Testis (tissue), 2 donors: ENCODE measurements at regions not wholly inside any gene's neighbourhood (a gene's known extent, or its start where the extent isn't known, plus 50 kb on each side); places are given as distances from the start of the nearest gene placed in this dataset.
A peak's percentile ranks its signal among the peaks of the same experiment; 100 is the strongest.

Experiments
- DNase-seq: peaks from one replicate; pipeline ENCODE4 v3.0.0-alpha.2; 2019
- H3K27ac ChIP-seq, 2 donors: fragments of 200-600 bp; sonication (generic); one replicate each; pipeline ENCODE4 v1.5.1; 2019
- H3K27me3 ChIP-seq: fragments of 200-600 bp; sonication (generic); one replicate; pipeline ENCODE4 v1.5.1; 2019
- H3K36me3 ChIP-seq: fragments of 200-600 bp; sonication (generic); one replicate; pipeline ENCODE4 v1.5.1; 2017; ENCODE audit warnings: low read depth; ENCODE audit errors: missing control alignments
- H3K4me1 ChIP-seq: fragments of 200-600 bp; sonication (generic); one replicate; pipeline ENCODE4 v1.5.1; 2019
- H3K4me3 ChIP-seq, 2 donors: fragments of 200-600 bp; sonication (generic); one replicate each; pipeline ENCODE4 v1.5.1; 2017 to 2019
- H3K9me3 ChIP-seq: fragments of 200-600 bp; sonication (generic); one replicate; pipeline ENCODE4 v1.5.1; 2017
- POLR2A ChIP-seq: fragments of 450-650 bp; IDR thresholded peaks from one replicate; pipeline ENCODE4 v1.6.1; 2017; ENCODE audit warnings: antibody characterized with exemption, mild to moderate bottlenecking, moderate library complexity
- WGBS, 2 donors: methylation state at CpG; one replicate each; pipeline ENCODE4 v1.1.5; 2018; 5-methylcytosine and 5-hydroxymethylcytosine counted together
- intact Hi-C: fragments of 100-400 bp; cut with DNase I; formaldehyde crosslinking; loops from one replicate; pipeline ENCODE4 v1.15.1; 2023; ENCODE audit warnings: low total_unique reads
- TF ChIP-seq, protein P1 (sequence below), 3 experiments: fragments of 450-650 bp in 2 of 3; fragments of 200-600 bp in 1 of 3; sonication (generic) in 1 of 3; IDR thresholded peaks; one replicate each; pipeline ENCODE4 v1.5.1; 2016 to 2019; ENCODE audit warnings: antibody characterized with exemption in 3 of 3, mild to moderate bottlenecking in 2 of 3, moderate library complexity in 1 of 3

DNA sequence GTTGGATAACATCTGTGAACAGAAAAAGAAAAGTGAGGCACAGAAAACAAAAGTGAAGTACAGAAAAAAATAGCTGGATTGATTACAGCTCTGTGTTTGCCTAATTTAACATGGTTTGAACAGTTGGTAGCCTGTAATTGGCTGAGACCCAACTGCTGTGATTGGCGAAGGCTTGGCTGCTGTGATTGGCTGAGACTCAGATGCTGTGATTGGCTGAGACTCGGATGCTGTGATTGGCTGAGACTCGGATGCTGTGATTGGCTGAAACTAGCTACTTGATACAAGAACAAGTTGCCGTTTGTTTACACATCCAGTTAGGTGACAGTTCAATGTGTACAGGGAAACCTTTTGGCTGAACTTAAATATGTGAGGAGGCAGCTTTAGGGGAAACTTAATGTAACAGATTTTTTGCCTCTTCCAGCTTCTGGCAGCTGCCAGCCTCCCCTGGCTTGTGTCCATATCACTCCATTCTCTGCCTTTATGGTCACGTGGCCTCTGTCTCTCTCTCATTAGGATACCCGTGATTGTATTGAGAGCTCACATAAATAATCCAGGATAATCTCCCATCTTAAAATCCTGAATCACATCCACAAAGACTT lies 223.4 kb upstream of the FOXA2 start:
- Histone ChIP-seq H3K36me3 (no peaks in the 10 kb centered on the region), H3K27ac (no peak overlapping the region), H3K9me3 (no peaks in the 10 kb centered on the region), H3K4me3 (no peak overlapping the region), H3K27me3 (no peaks in the 10 kb centered on the region), H3K4me1 (no peaks in the 10 kb centered on the region)
- intact Hi-C loops: no loop called here
- TF ChIP-seq POLR2A: no peak
- TF ChIP-seq, protein P1, sequence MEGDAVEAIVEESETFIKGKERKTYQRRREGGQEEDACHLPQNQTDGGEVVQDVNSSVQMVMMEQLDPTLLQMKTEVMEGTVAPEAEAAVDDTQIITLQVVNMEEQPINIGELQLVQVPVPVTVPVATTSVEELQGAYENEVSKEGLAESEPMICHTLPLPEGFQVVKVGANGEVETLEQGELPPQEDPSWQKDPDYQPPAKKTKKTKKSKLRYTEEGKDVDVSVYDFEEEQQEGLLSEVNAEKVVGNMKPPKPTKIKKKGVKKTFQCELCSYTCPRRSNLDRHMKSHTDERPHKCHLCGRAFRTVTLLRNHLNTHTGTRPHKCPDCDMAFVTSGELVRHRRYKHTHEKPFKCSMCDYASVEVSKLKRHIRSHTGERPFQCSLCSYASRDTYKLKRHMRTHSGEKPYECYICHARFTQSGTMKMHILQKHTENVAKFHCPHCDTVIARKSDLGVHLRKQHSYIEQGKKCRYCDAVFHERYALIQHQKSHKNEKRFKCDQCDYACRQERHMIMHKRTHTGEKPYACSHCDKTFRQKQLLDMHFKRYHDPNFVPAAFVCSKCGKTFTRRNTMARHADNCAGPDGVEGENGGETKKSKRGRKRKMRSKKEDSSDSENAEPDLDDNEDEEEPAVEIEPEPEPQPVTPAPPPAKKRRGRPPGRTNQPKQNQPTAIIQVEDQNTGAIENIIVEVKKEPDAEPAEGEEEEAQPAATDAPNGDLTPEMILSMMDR (IDR thresholded peaks at IDR 0.05): no peak
- peak; percentile 77 for DNase-seq
- 60 to 70% methylated on average over 6 of the region's 6 CpGs for WGBS, 2 donors

DNA sequence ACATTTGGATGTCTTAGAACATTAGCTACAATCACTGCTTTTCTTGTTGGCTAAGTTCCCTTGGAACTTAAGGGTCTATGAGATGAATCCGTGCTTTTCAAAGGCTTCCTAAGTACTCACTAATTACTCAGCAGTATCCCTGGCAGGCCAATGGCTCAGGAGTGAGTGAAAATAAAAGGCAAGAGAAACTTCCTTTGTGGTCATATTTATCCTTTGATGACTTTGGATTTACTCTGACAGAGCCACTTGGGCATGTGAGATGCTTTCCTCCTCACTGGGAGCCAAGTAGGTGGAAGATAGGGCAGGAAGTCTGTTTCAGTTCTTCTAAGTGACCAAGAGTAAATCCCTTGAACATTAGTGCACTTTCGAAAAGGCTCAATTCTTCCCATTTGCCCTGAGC lies 224.3 kb upstream of the FOXA2 start:
- Histone ChIP-seq H3K27ac (no peak overlapping the region), H3K4me1 (no peaks in the 10 kb centered on the region), H3K36me3 (no peaks in the 10 kb centered on the region), H3K4me3 (no peak overlapping the region), H3K27me3 (no peaks in the 10 kb centered on the region), H3K9me3 (no peaks in the 10 kb centered on the region)
- WGBS, 2 donors: 71 to 80% methylated on average over 2 of the region's 2 CpGs
- no peak for TF ChIP-seq POLR2A
- TF ChIP-seq, protein P1 (IDR thresholded peaks at IDR 0.05): no peak
- intact Hi-C loops: no loop called here
- DNase-seq: no peak

DNA sequence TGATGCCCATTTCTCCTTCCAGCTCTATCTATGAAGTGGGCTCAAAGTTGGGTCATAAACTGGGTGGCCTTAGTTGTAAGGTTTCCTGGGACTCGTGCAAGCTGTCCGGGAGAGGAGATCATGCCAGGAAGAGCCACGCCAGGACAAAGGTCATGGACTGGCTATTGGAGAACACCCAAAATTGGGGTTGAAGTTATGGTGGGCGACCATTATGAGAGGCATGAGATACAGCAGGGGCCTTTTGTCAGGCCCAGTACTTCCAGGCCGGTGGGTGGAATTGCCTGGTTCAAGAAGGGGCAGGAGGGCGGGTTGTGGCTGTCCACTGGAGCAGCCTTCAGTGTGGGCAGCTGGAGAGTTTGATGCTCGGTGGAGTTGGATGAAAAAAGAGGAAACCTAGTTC lies 225.1 kb upstream of the SSTR4 start:
- DNase-seq: no peak
- 85 to 95% methylated on average over 7 of the region's 7 CpGs for WGBS, 2 donors
- Histone ChIP-seq H3K27ac (no peak overlapping the region), H3K27me3 (no peaks in the 10 kb centered on the region), H3K9me3 (no peaks in the 10 kb centered on the region), H3K4me3 (no peak overlapping the region), H3K4me1 (no peaks in the 10 kb centered on the region), H3K36me3 (no peaks in the 10 kb centered on the region)
- intact Hi-C loops: no loop called here
- no peak for TF ChIP-seq POLR2A
- TF ChIP-seq, protein P1 (IDR thresholded peaks at IDR 0.05): no peak

DNA sequence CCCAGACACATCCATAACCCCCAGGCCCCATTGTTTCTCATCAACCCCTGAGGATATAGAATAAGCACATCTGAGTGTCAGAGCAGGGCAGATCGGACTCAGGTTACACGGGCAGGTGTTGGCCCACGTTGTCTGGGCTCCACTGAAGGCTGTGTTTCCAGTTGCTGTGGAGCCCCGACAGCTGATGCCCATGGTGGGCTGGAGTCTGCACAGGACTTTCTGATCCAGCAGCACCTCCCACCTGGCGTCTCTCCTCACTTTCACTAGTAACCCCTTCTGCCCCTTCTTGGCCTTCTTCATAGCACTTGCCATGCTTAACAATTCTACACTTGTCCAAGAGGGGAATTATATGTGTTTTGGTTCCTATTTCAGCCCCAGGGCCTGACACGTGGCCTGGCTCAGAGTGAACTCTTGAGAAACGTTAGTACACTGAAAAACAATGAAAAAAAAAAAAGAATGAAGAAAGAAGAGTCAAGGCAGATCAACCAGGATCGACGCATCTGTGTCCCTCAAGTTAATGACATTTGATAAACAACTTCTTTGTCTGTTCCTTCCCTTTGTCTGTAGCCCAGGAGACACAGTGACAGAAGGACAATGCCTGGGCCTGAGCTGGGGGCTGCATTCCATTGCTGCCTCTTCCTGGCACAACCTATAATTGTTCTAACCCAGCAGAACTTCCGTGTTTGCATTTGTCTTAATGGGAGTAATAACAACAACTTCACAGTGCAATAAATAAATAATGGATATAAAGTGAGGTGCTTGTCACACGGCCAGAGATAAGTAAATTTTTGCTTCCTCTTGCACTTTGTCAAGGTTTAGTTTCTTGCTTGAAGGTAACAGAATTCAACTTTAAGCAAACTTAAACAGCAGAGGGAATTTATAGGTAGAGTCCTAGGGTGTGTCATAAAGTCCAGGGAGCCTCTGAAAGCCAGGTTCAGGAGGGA lies 224.2 kb upstream of the SSTR4 start:
- Histone ChIP-seq H3K9me3 (no peaks in the 10 kb centered on the region), H3K4me3 (no peak overlapping the region), H3K27me3 (no peaks in the 10 kb centered on the region), H3K4me1 (no peaks in the 10 kb centered on the region), H3K36me3 (no peaks in the 10 kb centered on the region), H3K27ac (no peak overlapping the region)
- no peak for DNase-seq
- intact Hi-C loops: no loop called here
- TF ChIP-seq, protein P1 (IDR thresholded peaks at IDR 0.05): no peak
- TF ChIP-seq POLR2A: no peak
- WGBS, 2 donors: 82 to 83% methylated on average over 11 of the region's 11 CpGs
